ENCODE measurements at regions not wholly inside any gene's neighbourhood (a gene's known extent, or its start where the extent isn't known, plus 50 kb on each side); places are given as distances from the start of the nearest gene placed in this dataset.

DNA sequence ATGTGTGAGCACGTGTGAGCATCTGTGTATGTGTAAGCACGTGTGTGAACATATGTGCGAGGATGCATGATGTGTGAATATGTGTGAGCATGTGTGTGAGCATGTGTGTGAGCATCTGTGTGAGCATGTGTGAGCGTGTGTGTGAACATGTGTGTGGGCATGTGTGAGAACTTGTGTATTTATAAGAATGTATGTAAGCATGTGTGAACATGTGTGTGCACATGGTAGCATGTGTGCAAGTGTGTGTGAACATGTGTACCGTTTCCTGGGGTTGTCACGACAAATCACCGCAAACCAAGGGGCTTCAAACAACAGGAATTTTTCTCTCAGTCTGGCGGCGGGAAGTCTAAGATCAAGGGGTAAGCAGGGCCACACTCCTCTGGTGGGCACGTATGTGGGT, 238.3 kb downstream of the CTTN start:
- Histone ChIP-seq H4K20me1 (replicated peaks; ENCODE audit: insufficient read depth) (no peaks in the 10 kb centered on the region; the same call in 1 of the 2 replicates), H3K79me2 (replicated peaks; ENCODE audit: insufficient read depth) (peaks cover 57% of the 10 kb centered on the region), H3K27ac (ENCODE audit: low read depth) (no peak overlapping the region), H2AFZ (no peak overlapping the region), H3K4me1 (ENCODE audit: insufficient read depth) (peaks cover 15% of the 10 kb centered on the region), H3F3A (replicated peaks; ENCODE audit: low read depth) (peaks cover 6% of the 10 kb centered on the region), H3K4me3 (no peak overlapping the region), H3K9me2 (ENCODE audit: insufficient read depth) (no peaks in the 10 kb centered on the region), H3K4me2 (no peak overlapping the region), H3K36me3 (ENCODE audit: insufficient read depth) (no peaks in the 10 kb centered on the region), H3K27me3 (ENCODE audit: insufficient read depth) (no peaks in the 10 kb centered on the region)
- Mint-ChIP-seq H3K27me3 (ENCODE audit: insufficient read depth, low read depth, poor library complexity) (peaks cover 16% of the 10 kb centered on the region), H3K9me3 (no peaks in the 10 kb centered on the region), H3K4me3 (no peak overlapping the region), H3K36me3 (ENCODE audit: low read depth) (no peaks in the 10 kb centered on the region), H3K27ac (no peak overlapping the region), H3K4me1 (peaks cover 44% of the 10 kb centered on the region)
- DNase-seq (ENCODE audit: low spot score) (no peak), ATAC-seq (no peak)
- TF ChIP-seq, protein P1, sequence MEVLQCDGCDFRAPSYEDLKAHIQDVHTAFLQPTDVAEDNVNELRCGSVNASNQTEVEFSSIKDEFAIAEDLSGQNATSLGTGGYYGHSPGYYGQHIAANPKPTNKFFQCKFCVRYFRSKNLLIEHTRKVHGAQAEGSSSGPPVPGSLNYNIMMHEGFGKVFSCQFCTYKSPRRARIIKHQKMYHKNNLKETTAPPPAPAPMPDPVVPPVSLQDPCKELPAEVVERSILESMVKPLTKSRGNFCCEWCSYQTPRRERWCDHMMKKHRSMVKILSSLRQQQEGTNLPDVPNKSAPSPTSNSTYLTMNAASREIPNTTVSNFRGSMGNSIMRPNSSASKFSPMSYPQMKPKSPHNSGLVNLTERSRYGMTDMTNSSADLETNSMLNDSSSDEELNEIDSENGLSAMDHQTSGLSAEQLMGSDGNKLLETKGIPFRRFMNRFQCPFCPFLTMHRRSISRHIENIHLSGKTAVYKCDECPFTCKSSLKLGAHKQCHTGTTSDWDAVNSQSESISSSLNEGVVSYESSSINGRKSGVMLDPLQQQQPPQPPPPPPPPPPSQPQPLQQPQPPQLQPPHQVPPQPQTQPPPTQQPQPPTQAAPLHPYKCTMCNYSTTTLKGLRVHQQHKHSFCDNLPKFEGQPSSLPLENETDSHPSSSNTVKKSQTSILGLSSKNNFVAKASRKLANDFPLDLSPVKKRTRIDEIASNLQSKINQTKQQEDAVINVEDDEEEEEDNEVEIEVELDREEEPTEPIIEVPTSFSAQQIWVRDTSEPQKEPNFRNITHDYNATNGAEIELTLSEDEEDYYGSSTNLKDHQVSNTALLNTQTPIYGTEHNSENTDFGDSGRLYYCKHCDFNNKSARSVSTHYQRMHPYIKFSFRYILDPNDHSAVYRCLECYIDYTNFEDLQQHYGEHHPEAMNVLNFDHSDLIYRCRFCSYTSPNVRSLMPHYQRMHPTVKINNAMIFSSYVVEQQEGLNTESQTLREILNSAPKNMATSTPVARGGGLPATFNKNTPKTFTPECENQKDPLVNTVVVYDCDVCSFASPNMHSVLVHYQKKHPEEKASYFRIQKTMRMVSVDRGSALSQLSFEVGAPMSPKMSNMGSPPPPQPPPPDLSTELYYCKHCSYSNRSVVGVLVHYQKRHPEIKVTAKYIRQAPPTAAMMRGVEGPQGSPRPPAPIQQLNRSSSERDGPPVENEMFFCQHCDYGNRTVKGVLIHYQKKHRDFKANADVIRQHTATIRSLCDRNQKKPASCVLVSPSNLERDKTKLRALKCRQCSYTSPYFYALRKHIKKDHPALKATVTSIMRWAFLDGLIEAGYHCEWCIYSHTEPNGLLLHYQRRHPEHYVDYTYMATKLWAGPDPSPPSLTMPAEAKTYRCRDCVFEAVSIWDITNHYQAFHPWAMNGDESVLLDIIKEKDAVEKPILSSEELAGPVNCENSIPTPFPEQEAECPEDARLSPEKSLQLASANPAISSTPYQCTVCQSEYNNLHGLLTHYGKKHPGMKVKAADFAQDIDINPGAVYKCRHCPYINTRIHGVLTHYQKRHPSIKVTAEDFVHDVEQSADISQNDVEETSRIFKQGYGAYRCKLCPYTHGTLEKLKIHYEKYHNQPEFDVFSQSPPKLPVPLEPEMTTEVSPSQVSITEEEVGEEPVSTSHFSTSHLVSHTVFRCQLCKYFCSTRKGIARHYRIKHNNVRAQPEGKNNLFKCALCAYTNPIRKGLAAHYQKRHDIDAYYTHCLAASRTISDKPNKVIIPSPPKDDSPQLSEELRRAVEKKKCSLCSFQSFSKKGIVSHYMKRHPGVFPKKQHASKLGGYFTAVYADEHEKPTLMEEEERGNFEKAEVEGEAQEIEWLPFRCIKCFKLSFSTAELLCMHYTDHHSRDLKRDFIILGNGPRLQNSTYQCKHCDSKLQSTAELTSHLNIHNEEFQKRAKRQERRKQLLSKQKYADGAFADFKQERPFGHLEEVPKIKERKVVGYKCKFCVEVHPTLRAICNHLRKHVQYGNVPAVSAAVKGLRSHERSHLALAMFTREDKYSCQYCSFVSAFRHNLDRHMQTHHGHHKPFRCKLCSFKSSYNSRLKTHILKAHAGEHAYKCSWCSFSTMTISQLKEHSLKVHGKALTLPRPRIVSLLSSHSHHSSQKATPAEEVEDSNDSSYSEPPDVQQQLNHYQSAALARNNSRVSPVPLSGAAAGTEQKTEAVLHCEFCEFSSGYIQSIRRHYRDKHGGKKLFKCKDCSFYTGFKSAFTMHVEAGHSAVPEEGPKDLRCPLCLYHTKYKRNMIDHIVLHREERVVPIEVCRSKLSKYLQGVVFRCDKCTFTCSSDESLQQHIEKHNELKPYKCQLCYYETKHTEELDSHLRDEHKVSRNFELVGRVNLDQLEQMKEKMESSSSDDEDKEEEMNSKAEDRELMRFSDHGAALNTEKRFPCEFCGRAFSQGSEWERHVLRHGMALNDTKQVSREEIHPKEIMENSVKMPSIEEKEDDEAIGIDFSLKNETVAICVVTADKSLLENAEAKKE (CRISPR knock-in tag; IDR thresholded peaks at IDR 0.05): no peak
- TF ChIP-seq, protein P2, sequence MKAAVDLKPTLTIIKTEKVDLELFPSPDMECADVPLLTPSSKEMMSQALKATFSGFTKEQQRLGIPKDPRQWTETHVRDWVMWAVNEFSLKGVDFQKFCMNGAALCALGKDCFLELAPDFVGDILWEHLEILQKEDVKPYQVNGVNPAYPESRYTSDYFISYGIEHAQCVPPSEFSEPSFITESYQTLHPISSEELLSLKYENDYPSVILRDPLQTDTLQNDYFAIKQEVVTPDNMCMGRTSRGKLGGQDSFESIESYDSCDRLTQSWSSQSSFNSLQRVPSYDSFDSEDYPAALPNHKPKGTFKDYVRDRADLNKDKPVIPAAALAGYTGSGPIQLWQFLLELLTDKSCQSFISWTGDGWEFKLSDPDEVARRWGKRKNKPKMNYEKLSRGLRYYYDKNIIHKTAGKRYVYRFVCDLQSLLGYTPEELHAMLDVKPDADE (IDR thresholded peaks at IDR 0.05): no peak
- TF ChIP-seq, protein P3, sequence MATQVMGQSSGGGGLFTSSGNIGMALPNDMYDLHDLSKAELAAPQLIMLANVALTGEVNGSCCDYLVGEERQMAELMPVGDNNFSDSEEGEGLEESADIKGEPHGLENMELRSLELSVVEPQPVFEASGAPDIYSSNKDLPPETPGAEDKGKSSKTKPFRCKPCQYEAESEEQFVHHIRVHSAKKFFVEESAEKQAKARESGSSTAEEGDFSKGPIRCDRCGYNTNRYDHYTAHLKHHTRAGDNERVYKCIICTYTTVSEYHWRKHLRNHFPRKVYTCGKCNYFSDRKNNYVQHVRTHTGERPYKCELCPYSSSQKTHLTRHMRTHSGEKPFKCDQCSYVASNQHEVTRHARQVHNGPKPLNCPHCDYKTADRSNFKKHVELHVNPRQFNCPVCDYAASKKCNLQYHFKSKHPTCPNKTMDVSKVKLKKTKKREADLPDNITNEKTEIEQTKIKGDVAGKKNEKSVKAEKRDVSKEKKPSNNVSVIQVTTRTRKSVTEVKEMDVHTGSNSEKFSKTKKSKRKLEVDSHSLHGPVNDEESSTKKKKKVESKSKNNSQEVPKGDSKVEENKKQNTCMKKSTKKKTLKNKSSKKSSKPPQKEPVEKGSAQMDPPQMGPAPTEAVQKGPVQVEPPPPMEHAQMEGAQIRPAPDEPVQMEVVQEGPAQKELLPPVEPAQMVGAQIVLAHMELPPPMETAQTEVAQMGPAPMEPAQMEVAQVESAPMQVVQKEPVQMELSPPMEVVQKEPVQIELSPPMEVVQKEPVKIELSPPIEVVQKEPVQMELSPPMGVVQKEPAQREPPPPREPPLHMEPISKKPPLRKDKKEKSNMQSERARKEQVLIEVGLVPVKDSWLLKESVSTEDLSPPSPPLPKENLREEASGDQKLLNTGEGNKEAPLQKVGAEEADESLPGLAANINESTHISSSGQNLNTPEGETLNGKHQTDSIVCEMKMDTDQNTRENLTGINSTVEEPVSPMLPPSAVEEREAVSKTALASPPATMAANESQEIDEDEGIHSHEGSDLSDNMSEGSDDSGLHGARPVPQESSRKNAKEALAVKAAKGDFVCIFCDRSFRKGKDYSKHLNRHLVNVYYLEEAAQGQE (IDR thresholded peaks at IDR 0.05; ENCODE audit: unreplicated experiment): no peak

All from GM23338 (cell line).